ENCODE measurements at regions not wholly inside any gene's neighbourhood (a gene's known extent, or its start where the extent isn't known, plus 50 kb on each side); places are given as distances from the start of the nearest gene placed in this dataset.

- Histone ChIP-seq H3K4me1 (ENCODE audit: control insufficient read depth, insufficient read depth, low read length) (no peaks in the 10 kb centered on the region), H4K91ac (ENCODE audit: insufficient read depth, low read depth, low read length) (no peak overlapping the region), H4K8ac (ENCODE audit: low read depth in 2 of 2, low read length in 2 of 2) (no peak overlapping the region), H3K14ac (replicated peaks; ENCODE audit: low read depth, low read length) (no peak overlapping the region), H2AK9ac (replicated peaks; ENCODE audit: low read depth, low read length, poor library complexity) (no peak overlapping the region), H3K4me3 (ENCODE audit: insufficient read depth, low read depth, low read length) (no peak overlapping the region), H4K20me1 (ENCODE audit: insufficient read depth, low read length) (no peaks in the 10 kb centered on the region), H2BK15ac (ENCODE audit: low read depth, low read length) (no peak overlapping the region), H3K4me2 (ENCODE audit: low read depth, low read length) (no peak overlapping the region), H2AK5ac (ENCODE audit: low read depth, low read length) (no peak overlapping the region), H3K79me1 (ENCODE audit: low read depth in 1 of 2, low read length in 2 of 2) (no peaks in the 10 kb centered on the region), H2AFZ (replicated peaks; ENCODE audit: low read length, poor library complexity) (no peak overlapping the region), H3K9me1 (ENCODE audit: insufficient read depth, low read length) (no peaks in the 10 kb centered on the region), H3K27me3 (ENCODE audit: control insufficient read depth, insufficient read depth, low read length) (no peaks in the 10 kb centered on the region), H2BK120ac (ENCODE audit: low read depth, low read length) (no peak overlapping the region), H3K23ac (ENCODE audit: low read depth, low read length) (no peak overlapping the region), H3K36me3 (ENCODE audit: control insufficient read depth, insufficient read depth, low read length) (no peaks in the 10 kb centered on the region), H4K5ac (ENCODE audit: low read depth, low read length) (no peak overlapping the region), H3K27ac (ENCODE audit: insufficient read depth, low read length) (no peak overlapping the region), H2BK5ac (ENCODE audit: low read depth, low read length, poor library complexity, severe bottlenecking) (no peak overlapping the region), H3K56ac (ENCODE audit: extremely low read depth, insufficient read depth, low read length) (no peak overlapping the region), H3K18ac (ENCODE audit: low read depth, low read length) (no peak overlapping the region), H3K9me3 (ENCODE audit: control insufficient read depth, insufficient read depth, low read length) (peaks cover 2% of the 10 kb centered on the region; the same call in 1 of the 2 replicates), H3K4ac (ENCODE audit: low read depth, low read length) (no peak overlapping the region), H2BK20ac (ENCODE audit: low read depth, low read length) (no peak overlapping the region), H3K9ac (ENCODE audit: low read depth, low read length) (no peak overlapping the region)
- CTCF ChIA-PET, result no interaction called here
- ATAC-seq (ENCODE audit: low read depth) (no peak), DNase-seq (no peak)
- TF ChIP-seq MAFK (IDR thresholded peaks at IDR 0.05; ENCODE audit: low read depth, low read length) (no peak), RFX5 (IDR thresholded peaks at IDR 0.05; ENCODE audit: low read depth, low read length) (no peak), POLR2A (IDR thresholded peaks at IDR 0.05; ENCODE audit: low read depth, low read length) (no peak), ELK1 (IDR thresholded peaks at IDR 0.05; ENCODE audit: borderline replicate concordance, low read depth, low read length) (no peak), BHLHE40 (IDR thresholded peaks at IDR 0.05; ENCODE audit: low read depth, low read length) (no peak), MXI1 (IDR thresholded peaks at IDR 0.05; ENCODE audit: borderline replicate concordance, low read depth, low read length) (no peak), FOS (IDR thresholded peaks at IDR 0.05; ENCODE audit: low read depth, low read length) (no peak), MAZ (IDR thresholded peaks at IDR 0.05; ENCODE audit: borderline replicate concordance, low read depth, low read length) (no peak)
- TF ChIP-seq, protein P1, sequence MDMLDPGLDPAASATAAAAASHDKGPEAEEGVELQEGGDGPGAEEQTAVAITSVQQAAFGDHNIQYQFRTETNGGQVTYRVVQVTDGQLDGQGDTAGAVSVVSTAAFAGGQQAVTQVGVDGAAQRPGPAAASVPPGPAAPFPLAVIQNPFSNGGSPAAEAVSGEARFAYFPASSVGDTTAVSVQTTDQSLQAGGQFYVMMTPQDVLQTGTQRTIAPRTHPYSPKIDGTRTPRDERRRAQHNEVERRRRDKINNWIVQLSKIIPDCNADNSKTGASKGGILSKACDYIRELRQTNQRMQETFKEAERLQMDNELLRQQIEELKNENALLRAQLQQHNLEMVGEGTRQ (IDR thresholded peaks at IDR 0.05; ENCODE audit: low read depth, low read length), result no peak
- TF ChIP-seq, protein P2, sequence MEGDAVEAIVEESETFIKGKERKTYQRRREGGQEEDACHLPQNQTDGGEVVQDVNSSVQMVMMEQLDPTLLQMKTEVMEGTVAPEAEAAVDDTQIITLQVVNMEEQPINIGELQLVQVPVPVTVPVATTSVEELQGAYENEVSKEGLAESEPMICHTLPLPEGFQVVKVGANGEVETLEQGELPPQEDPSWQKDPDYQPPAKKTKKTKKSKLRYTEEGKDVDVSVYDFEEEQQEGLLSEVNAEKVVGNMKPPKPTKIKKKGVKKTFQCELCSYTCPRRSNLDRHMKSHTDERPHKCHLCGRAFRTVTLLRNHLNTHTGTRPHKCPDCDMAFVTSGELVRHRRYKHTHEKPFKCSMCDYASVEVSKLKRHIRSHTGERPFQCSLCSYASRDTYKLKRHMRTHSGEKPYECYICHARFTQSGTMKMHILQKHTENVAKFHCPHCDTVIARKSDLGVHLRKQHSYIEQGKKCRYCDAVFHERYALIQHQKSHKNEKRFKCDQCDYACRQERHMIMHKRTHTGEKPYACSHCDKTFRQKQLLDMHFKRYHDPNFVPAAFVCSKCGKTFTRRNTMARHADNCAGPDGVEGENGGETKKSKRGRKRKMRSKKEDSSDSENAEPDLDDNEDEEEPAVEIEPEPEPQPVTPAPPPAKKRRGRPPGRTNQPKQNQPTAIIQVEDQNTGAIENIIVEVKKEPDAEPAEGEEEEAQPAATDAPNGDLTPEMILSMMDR (conservative IDR thresholded peaks at IDR 0.05; ENCODE audit: low read depth, low read length), result no peak
- dilution Hi-C loops (cut with HindIII; ENCODE audit: low sequenced_read_pairs, unreplicated experiment), result no loop called here
- BruUV-seq (replicated peaks), result no TSS peak
- POLR2A ChIA-PET (ENCODE audit: unreplicated experiment), result no interaction called here
- intact Hi-C loops (cut with micrococcal nuclease), result no loop called here
- WGBS, 2 experiments (ENCODE audit: extremely low coverage in 2 of 2, insufficient read length in 1 of 2), result no CpG with 5 or more reads among the region's 3 CpGs
- in situ Hi-C loops (cut with MboI; ENCODE audit: low sequenced_read_pairs), result no loop called here
Measured at GRCh38 chr14:25887251-25887878, 710.5 kb downstream of the NOVA1 start.
